Karpas-422 (cell line): ENCODE measurements at regions not wholly inside any gene's neighbourhood (a gene's known extent, or its start where the extent isn't known, plus 50 kb on each side); places are given as distances from the start of the nearest gene placed in this dataset.
A peak's percentile ranks its signal among the peaks of the same experiment; 100 is the strongest.

Source experiments
- DNase-seq: peaks from one replicate; pipeline ENCODE4 v3.0.0-alpha.2; 2015
- H2AFZ ChIP-seq: fragments of 200-600 bp; sonication (generic); 2 replicates; pipeline ENCODE4 v1.6.1; 2014; ENCODE audit warnings: antibody characterized with exemption, low read length, mixed read lengths
- H3K27ac ChIP-seq: fragments of 200-600 bp; sonication (generic); 2 replicates; pipeline ENCODE4 v1.5.1; 2014; ENCODE audit warnings: mild to moderate bottlenecking, low read length, moderate library complexity
- H3K27me3 ChIP-seq: fragments of 200-600 bp; sonication (generic); 2 replicates; pipeline ENCODE4 v1.6.1; 2014; ENCODE audit warnings: low read length, mixed read lengths
- H3K36me3 ChIP-seq: fragments of 200-600 bp; sonication (generic); 2 replicates; pipeline ENCODE4 v1.6.1; 2014; ENCODE audit warnings: low read length, mixed read lengths; ENCODE audit not compliant: insufficient read depth
- H3K4me1 ChIP-seq: fragments of 200-600 bp; sonication (generic); 2 replicates; pipeline ENCODE4 v1.6.1; 2014; ENCODE audit warnings: mild to moderate bottlenecking, low read length, mixed read lengths
- H3K4me2 ChIP-seq: fragments of 200-600 bp; sonication (generic); 2 replicates; pipeline ENCODE4 v1.6.1; 2014; ENCODE audit warnings: low read length, low read depth, mild to moderate bottlenecking; ENCODE audit not compliant: poor library complexity, severe bottlenecking
- H3K4me3 ChIP-seq: fragments of 200-600 bp; sonication (generic); 2 replicates; pipeline ENCODE4 v1.5.1; 2014; ENCODE audit warnings: mild to moderate bottlenecking, antibody characterized with exemption, low read length, mixed read lengths
- H3K79me2 ChIP-seq: fragments of 200-600 bp; sonication (generic); 2 replicates; pipeline ENCODE4 v1.6.1; 2014; ENCODE audit warnings: mild to moderate bottlenecking, low read length, mixed read lengths
- H3K9ac ChIP-seq: fragments of 200-600 bp; sonication (generic); 2 replicates; pipeline ENCODE4 v1.6.0; 2014; ENCODE audit warnings: low read length
- H3K9me2 ChIP-seq: fragments of 200-600 bp; sonication (generic), shearing (Covaris generic); replicated peaks from 2 replicates; pipeline ENCODE4 v1.6.0; 2014; ENCODE audit warnings: mild to moderate bottlenecking, low read length, moderate library complexity; ENCODE audit not compliant: insufficient read depth
- H3K9me3 ChIP-seq: fragments of 300-700, 200-600 bp; sonication (generic); 2 replicates; pipeline ENCODE4 v1.6.1; 2014; ENCODE audit warnings: low read length, mixed read lengths
- H4K20me1 ChIP-seq: fragments of 200-600 bp; sonication (generic); 2 replicates; pipeline ENCODE4 v1.6.1; 2014; ENCODE audit warnings: mild to moderate bottlenecking, antibody characterized with exemption, low read length, low read depth; ENCODE audit not compliant: insufficient read depth

DNA sequence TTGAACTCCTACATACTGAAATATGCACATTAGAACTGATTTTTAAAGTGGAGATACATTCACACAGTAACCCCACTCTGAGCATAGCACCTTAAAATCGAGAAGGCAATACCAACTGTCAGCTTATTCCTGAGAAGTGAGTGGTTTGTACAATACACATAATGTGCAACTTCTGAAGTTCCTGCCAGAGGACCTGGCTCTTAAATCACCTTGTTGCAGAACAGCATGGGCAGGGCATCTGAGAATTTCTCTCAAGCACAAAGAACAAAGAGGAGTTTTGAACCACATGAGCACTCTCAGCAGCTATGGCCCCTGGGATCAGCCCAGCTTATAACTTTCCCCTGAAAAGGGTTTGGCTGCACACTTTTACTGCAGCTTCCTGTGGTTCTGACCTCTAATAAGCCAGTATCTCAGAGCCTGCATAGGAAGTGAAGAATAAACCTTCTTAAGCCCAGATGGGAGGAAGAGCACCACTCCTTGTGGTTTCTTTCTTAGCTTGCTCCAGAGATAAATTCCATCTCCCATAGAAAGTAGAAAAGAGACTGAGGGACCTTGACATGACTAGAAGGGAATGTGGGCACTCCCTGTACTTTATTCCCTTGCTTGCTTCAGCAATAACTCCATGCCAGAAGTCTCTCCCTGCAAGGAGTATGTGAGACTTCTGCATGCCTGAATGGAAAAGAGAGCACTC, 862.3 kb downstream of the SUCLG1 start:
- Histone ChIP-seq H3K4me3 (no peak overlapping the region), H3K79me2 (no peaks in the 10 kb centered on the region), H3K36me3 (no peaks in the 10 kb centered on the region), H3K9me2 (no peaks in the 10 kb centered on the region), H2AFZ (no peak overlapping the region), H3K27ac (no peak overlapping the region), H3K4me2 (no peak overlapping the region), H3K27me3 (no peaks in the 10 kb centered on the region), H4K20me1 (no peaks in the 10 kb centered on the region), H3K9ac (no peak overlapping the region), H3K9me3 (peaks cover 50% of the 10 kb centered on the region), H3K4me1 (no peaks in the 10 kb centered on the region)
- no peak for DNase-seq

DNA sequence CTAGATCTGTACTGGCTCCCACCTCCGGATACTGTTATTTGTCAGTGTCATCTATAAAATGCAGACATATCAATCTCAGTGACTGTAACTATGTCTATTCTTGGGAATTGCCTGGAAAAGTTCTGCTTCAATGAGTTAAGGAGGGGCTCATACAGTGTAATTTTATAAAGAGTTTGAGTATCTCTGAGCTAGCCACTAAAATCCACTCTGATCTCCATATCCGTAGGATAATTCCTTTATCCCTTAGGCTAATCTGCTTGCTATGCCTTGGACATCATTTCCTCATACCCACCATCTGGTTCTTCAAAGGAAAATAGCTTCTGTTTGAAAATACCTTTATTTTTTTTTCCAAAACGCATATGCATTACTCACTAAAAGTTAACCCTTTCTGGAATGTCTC, 863.2 kb downstream of the SUCLG1 start:
- H3K27me3 ChIP-seq = no peaks in the 10 kb centered on the region
- H3K4me1 ChIP-seq = no peaks in the 10 kb centered on the region
- no peak overlapping the region for H2AFZ ChIP-seq

DNA sequence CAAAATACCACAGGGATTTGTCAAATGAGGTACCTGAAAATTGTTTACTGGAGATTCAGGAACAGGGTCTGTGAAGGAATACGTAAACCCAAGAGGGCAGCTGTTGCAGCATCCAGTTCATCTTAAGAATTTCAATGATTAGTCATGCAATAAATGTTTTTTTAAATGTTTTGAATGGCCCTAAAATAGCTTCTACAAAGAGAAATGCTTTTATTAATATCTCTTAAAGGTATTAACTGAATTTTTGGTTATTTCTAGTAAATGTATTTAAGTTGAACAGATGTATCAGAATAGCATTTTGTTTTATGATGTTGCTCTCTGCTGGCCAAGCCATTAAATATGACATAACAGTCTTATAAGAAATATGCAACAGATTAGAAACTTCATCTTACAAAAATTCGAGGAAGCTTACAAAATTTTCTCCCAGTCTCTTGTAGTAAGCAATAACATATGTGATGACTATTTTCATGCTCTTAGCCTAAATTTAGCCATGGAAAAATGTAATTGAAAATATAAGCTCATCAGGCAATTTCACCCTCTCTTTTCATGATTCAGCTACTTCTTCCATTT, 863.9 kb downstream of the SUCLG1 start:
- no peak for DNase-seq
- Histone ChIP-seq H3K4me2 (no peak overlapping the region), H3K9ac (no peak overlapping the region), H3K36me3 (no peaks in the 10 kb centered on the region), H4K20me1 (no peaks in the 10 kb centered on the region), H3K9me2 (no peaks in the 10 kb centered on the region), H3K4me1 (no peaks in the 10 kb centered on the region), H3K4me3 (no peak overlapping the region), H2AFZ (no peak overlapping the region), H3K9me3 (peaks cover 45% of the 10 kb centered on the region), H3K79me2 (no peaks in the 10 kb centered on the region), H3K27me3 (no peaks in the 10 kb centered on the region), H3K27ac (no peak overlapping the region)

More for the DNA sequence above, 863.2 kb downstream of the SUCLG1 start:
- Histone ChIP-seq H3K79me2 (no peaks in the 10 kb centered on the region), H3K9ac (no peak overlapping the region), H4K20me1 (no peaks in the 10 kb centered on the region), H3K9me2 (no peaks in the 10 kb centered on the region), H3K27ac (no peak overlapping the region), H3K4me3 (no peak overlapping the region), H3K36me3 (no peaks in the 10 kb centered on the region), H3K4me2 (no peak overlapping the region), H3K9me3 (peaks cover 52% of the 10 kb centered on the region)
- no peak for DNase-seq

DNA sequence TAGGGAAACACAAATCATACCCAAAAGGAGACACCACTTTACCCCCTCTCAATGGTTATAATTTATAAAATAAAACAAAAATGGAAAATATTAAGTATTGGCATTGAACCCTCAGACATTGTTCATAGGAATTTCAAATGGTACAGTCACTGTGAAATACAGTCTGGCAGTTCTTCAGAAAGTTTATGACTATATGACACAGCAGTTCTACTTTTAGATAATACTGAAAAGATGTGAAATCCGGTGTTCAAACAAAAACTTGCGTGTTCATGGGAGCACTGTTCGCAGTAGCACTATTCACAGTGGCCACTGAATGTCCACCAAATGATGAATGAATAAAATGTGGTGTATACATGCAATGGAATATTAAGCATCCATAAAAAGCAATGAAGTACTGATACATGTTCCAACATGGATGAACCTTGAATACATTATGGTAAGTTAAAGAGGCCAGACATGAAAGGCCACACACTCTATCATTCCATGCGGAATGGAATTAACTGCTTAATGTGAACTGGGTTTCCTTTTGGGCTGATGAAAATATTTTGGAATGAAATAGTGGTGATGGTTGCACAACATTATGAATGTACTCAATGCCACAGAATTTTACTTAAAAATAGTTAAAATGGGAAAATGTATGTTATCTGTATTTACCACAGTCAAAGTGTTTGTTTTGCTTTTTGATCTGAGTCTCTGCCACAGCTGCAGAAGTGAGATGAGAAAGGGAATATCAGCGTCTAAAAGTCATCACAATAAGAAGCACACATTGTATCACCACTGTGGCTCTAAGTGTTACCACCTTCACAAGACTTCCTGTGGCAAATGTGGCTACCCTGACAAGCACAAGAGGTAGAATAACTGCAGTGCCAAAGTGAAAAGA, 864.6 kb downstream of the SUCLG1 start:
- no peaks in the 10 kb centered on the region for H4K20me1 ChIP-seq
- H3K4me3 ChIP-seq = no peak overlapping the region
- H3K9me3 ChIP-seq = peaks cover 42% of the 10 kb centered on the region
- H3K4me2 ChIP-seq = no peak overlapping the region
- no peak for DNase-seq
- no peaks in the 10 kb centered on the region for H3K27me3 ChIP-seq
- H3K79me2 ChIP-seq = no peaks in the 10 kb centered on the region
- H3K9ac ChIP-seq = no peak overlapping the region
- 0 out of 2 replicates have a peak overlapping the region, but pooled peaks have one; percentile 32 for H2AFZ ChIP-seq
- H3K27ac ChIP-seq = no peak overlapping the region
- H3K4me1 ChIP-seq = no peaks in the 10 kb centered on the region
- no peaks in the 10 kb centered on the region; the same call in 1 of the 2 replicates for H3K9me2 ChIP-seq
- H3K36me3 ChIP-seq = no peaks in the 10 kb centered on the region

DNA sequence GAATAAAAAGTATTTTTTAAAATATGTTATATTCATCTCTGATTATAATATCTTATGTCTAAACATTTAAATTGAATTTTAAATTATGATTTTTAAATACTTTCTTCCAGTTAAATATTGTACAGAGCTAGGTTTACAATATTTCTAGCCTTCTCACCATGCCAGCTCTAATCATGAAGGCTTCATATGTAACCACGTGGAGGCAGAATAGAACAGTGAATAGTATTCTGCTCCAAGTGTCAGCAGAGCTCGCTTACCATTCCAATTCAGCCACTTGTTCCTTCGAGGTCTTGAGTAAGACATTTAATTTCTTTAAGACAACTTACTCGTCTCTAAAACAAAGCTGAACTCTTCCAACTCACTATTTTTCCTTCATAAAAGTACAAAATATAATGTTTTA, 871.8 kb downstream of the SUCLG1 start:
- H3K79me2 ChIP-seq = no peaks in the 10 kb centered on the region
- no peak for DNase-seq
- H3K9me2 ChIP-seq = no peaks in the 10 kb centered on the region; the same call in 1 of the 2 replicates
- H2AFZ ChIP-seq = no peak overlapping the region
- H3K4me3 ChIP-seq = no peak overlapping the region
- no peaks in the 10 kb centered on the region for H3K36me3 ChIP-seq
- no peak overlapping the region for H3K27ac ChIP-seq
- peaks cover 19% of the 10 kb centered on the region for H3K9me3 ChIP-seq
- H3K27me3 ChIP-seq = no peaks in the 10 kb centered on the region
- no peaks in the 10 kb centered on the region for H4K20me1 ChIP-seq
- no peak overlapping the region for H3K9ac ChIP-seq
- no peak overlapping the region for H3K4me2 ChIP-seq
- no peaks in the 10 kb centered on the region for H3K4me1 ChIP-seq

DNA sequence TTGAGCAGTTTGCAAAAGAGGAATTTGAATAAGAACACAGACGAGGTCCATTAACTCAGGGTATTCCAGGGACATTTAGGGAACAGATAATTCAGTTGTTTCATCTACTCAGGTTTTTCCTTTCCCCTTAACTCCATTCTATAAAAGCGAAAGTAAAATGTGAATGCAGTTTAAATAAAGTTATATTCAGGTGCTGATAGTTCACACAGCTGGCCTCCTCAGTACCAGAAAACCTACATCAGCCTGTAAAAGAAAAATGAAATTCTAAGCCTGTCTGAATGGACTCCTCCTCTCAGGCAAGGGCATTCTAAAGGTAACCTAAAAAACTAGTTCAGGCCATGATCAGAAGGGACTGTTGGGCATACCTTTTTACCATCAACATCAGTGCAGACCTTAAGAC, 873.8 kb downstream of the SUCLG1 start:
- H3K36me3 ChIP-seq = no peaks in the 10 kb centered on the region
- no peaks in the 10 kb centered on the region for H4K20me1 ChIP-seq
- H3K9me3 ChIP-seq = peaks cover 29% of the 10 kb centered on the region
- no peaks in the 10 kb centered on the region for H3K4me1 ChIP-seq
- no peaks in the 10 kb centered on the region; the same call in 1 of the 2 replicates for H3K9me2 ChIP-seq
- H3K27me3 ChIP-seq = no peaks in the 10 kb centered on the region
- no peak overlapping the region for H3K4me2 ChIP-seq
- no peak overlapping the region for H3K9ac ChIP-seq
- no peak overlapping the region for H3K27ac ChIP-seq
- no peaks in the 10 kb centered on the region for H3K79me2 ChIP-seq
- DNase-seq = no peak
- H2AFZ ChIP-seq = no peak overlapping the region
- no peak overlapping the region for H3K4me3 ChIP-seq

DNA sequence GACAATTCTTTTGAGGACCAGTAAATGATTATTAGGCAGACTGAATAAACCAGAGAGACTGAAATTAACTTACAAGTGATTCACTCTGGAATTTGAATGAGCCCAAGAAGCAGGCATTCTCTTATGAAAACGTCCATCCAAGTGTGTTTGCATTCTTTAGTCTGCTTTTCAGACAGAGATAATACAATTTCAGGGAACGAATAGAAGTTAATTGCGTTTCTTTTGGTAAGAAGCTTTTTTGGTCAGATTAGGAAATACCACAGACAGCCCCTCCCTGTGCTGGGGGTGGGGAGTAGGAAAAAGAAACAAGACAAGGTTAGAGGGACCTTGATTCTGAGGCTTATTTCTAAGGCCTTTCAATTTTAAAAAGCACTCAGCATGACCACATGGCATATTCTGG, 874.4 kb downstream of the SUCLG1 start:
- Histone ChIP-seq H3K4me2 (no peak overlapping the region), H2AFZ (no peak overlapping the region), H3K4me3 (no peak overlapping the region), H3K79me2 (no peaks in the 10 kb centered on the region), H3K9me2 (no peaks in the 10 kb centered on the region; the same call in 1 of the 2 replicates), H3K27ac (no peak overlapping the region), H3K4me1 (no peaks in the 10 kb centered on the region), H3K9ac (no peak overlapping the region), H3K9me3 (peaks cover 27% of the 10 kb centered on the region), H3K27me3 (no peaks in the 10 kb centered on the region), H3K36me3 (no peaks in the 10 kb centered on the region), H4K20me1 (no peaks in the 10 kb centered on the region)
- DNase-seq = no peak

DNA sequence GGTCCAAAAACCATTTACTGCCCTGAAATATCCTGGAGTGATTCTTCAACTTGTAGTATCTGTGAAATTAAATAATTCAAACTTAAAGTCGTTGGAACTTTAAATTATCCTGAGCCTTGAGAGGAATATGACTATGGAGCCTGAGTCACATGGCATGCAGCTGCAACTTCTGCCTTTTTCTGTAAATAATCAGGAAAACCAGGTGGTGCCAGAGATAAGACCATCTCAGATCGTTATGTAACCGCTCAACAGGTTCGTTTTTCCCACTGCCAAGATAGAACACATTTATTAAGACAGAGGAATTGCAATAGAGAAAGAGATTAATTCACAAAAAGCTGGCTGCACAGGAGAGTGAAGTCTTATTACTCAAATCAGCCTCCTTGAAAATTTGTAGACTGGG, 876.5 kb downstream of the SUCLG1 start:
- no peaks in the 10 kb centered on the region for H3K79me2 ChIP-seq
- no peak overlapping the region for H3K27ac ChIP-seq

More for the DNA sequence above, 876.5 kb downstream of the SUCLG1 start:
- no peak overlapping the region for H3K4me3 ChIP-seq
- DNase-seq = no peak
- no peak overlapping the region for H3K4me2 ChIP-seq
- no peaks in the 10 kb centered on the region for H3K27me3 ChIP-seq
- H2AFZ ChIP-seq = no peak overlapping the region
- no peaks in the 10 kb centered on the region for H4K20me1 ChIP-seq
- no peak overlapping the region for H3K9ac ChIP-seq
- H3K9me2 ChIP-seq = no peaks in the 10 kb centered on the region
- H3K9me3 ChIP-seq = peaks cover 30% of the 10 kb centered on the region
- H3K36me3 ChIP-seq = no peaks in the 10 kb centered on the region
- no peaks in the 10 kb centered on the region for H3K4me1 ChIP-seq
